ENCODE measurements at regions not wholly inside any gene's neighbourhood (a gene's known extent, or its start where the extent isn't known, plus 50 kb on each side); places are given as distances from the start of the nearest gene placed in this dataset.
A peak's percentile ranks its signal among the peaks of the same experiment; 100 is the strongest.

- no peak for ATAC-seq (ENCODE audit: low read depth)
- CTCF ChIA-PET = no interaction called here
These were observed 71.4 kb upstream of the HIF1A start for GRCh38 chr14:61623927-61624326.

More at GRCh38 chr14:61623927-61624326, 71.4 kb upstream of the HIF1A start:
- TF ChIP-seq CEBPB (IDR thresholded peaks at IDR 0.05; ENCODE audit: low read depth, low read length) (no peak), RFX5 (IDR thresholded peaks at IDR 0.05; ENCODE audit: low read depth, low read length) (no peak), CHD1 (IDR thresholded peaks at IDR 0.05; ENCODE audit: low read depth, low read length) (no peak), NFE2L2 (IDR thresholded peaks at IDR 0.05; ENCODE audit: low read depth, low read length) (no peak), USF2 (IDR thresholded peaks at IDR 0.05; ENCODE audit: low read depth, low read length) (no peak), RAD21 (IDR thresholded peaks at IDR 0.05; ENCODE audit: low read length) (no peak), FOS (IDR thresholded peaks at IDR 0.05; ENCODE audit: low read depth, low read length) (no peak), MXI1 (IDR thresholded peaks at IDR 0.05; ENCODE audit: borderline replicate concordance, low read depth, low read length) (no peak), ELK1 (IDR thresholded peaks at IDR 0.05; ENCODE audit: borderline replicate concordance, low read depth, low read length) (no peak), SMC3 (IDR thresholded peaks at IDR 0.05; ENCODE audit: low read depth, low read length) (no peak), POLR2A (IDR thresholded peaks at IDR 0.05; ENCODE audit: low read depth, low read length) (no peak), RCOR1 (IDR thresholded peaks at IDR 0.05; ENCODE audit: insufficient replicate concordance, low read length) (no peak), MAZ (IDR thresholded peaks at IDR 0.05; ENCODE audit: borderline replicate concordance, low read depth, low read length) (no peak), MAFK (IDR thresholded peaks at IDR 0.05; ENCODE audit: low read depth, low read length) (no peak), CTCF (conservative IDR thresholded peaks at IDR 0.05; ENCODE audit: low read depth, low read length) (no peak), BHLHE40 (IDR thresholded peaks at IDR 0.05; ENCODE audit: low read depth, low read length) (no peak)
- H2BK120ac ChIP-seq (ENCODE audit: low read depth, low read length) = no peak overlapping the region
- H3K9me3 ChIP-seq (ENCODE audit: control insufficient read depth, insufficient read depth, low read length) = no peaks in the 10 kb centered on the region
- no peak overlapping the region for H3K4me3 ChIP-seq (ENCODE audit: insufficient read depth, low read depth, low read length)
- H3K27ac ChIP-seq (ENCODE audit: insufficient read depth, low read length) = no peak overlapping the region
- no peak overlapping the region for H2BK15ac ChIP-seq (ENCODE audit: low read depth, low read length)
- no peak overlapping the region for H2AFZ ChIP-seq (replicated peaks; ENCODE audit: low read length, poor library complexity)
- no peaks in the 10 kb centered on the region for H3K27me3 ChIP-seq (ENCODE audit: control insufficient read depth, insufficient read depth, low read length)
- in situ Hi-C loops (cut with MboI; ENCODE audit: low sequenced_read_pairs) = no loop called here
- dilution Hi-C loops (cut with HindIII; ENCODE audit: low sequenced_read_pairs, unreplicated experiment) = no loop called here
- peak; percentile 18 for DNase-seq
- H4K8ac ChIP-seq (ENCODE audit: low read depth in 2 of 2, low read length in 2 of 2) = no peak overlapping the region
- no peak overlapping the region for H3K23ac ChIP-seq (ENCODE audit: low read depth, low read length)
- H3K4me1 ChIP-seq (ENCODE audit: control insufficient read depth, insufficient read depth, low read length) = peaks cover 6% of the 10 kb centered on the region
- no peak overlapping the region for H3K56ac ChIP-seq (ENCODE audit: extremely low read depth, insufficient read depth, low read length)
- BruUV-seq (replicated peaks) = no TSS peak
- no peak overlapping the region for H2AK9ac ChIP-seq (replicated peaks; ENCODE audit: low read depth, low read length, poor library complexity)
- no peak overlapping the region for H2BK5ac ChIP-seq (ENCODE audit: low read depth, low read length, poor library complexity, severe bottlenecking)
- no peaks in the 10 kb centered on the region for H3K36me3 ChIP-seq (ENCODE audit: control insufficient read depth, insufficient read depth, low read length)
- H3K9me1 ChIP-seq (ENCODE audit: insufficient read depth, low read length) = no peaks in the 10 kb centered on the region
- no peaks in the 10 kb centered on the region for H4K20me1 ChIP-seq (ENCODE audit: insufficient read depth, low read length)
- no peak overlapping the region for H2BK20ac ChIP-seq (ENCODE audit: low read depth, low read length)
- no peak overlapping the region for H3K18ac ChIP-seq (ENCODE audit: low read depth, low read length)
- no peak overlapping the region for H3K4ac ChIP-seq (ENCODE audit: low read depth, low read length)
- H3K79me1 ChIP-seq (ENCODE audit: low read depth in 1 of 2, low read length in 2 of 2) = 0 out of 4 replicates have a peak, but pooled peaks cover 0 to 4% of the 10 kb centered on the region in 2 experiments
- H4K91ac ChIP-seq (ENCODE audit: insufficient read depth, low read depth, low read length) = no peak overlapping the region
- intact Hi-C loops (cut with micrococcal nuclease) = no loop called here
- H2AK5ac ChIP-seq (ENCODE audit: low read depth, low read length) = peak overlapping the region; percentile 56; the same call in 1 of the 2 replicates
- WGBS, 2 experiments (ENCODE audit: extremely low coverage in 2 of 2, insufficient read length in 1 of 2) = no CpG with 5 or more reads among the region's 3 CpGs
- POLR2A ChIA-PET (ENCODE audit: unreplicated experiment) = no interaction called here
- no peak overlapping the region for H3K4me2 ChIP-seq (ENCODE audit: low read depth, low read length)
- no peak overlapping the region for H3K14ac ChIP-seq (replicated peaks; ENCODE audit: low read depth, low read length)
- no peak overlapping the region for H3K9ac ChIP-seq (ENCODE audit: low read depth, low read length)
- H4K5ac ChIP-seq (ENCODE audit: low read depth, low read length) = no peak overlapping the region
